Hematopoietic multipotent progenitor cell treated with erythropoietin and hydrocortisone succinate and interleukin-3 and kit ligand, for 8 days (in vitro differentiated cells): ENCODE measurements at regions not wholly inside any gene's neighbourhood (a gene's known extent, or its start where the extent isn't known, plus 50 kb on each side); places are given as distances from the start of the nearest gene placed in this dataset.

ENCODE experiments used
- DNase-seq: peaks from one replicate; pipeline ENCODE4 v3.0.0-alpha.2; 2015

- no peak for DNase-seq
Measured at GRCh38 chr2:33788044-33788443, 188.9 kb upstream of the FAM98A start.

DNA sequence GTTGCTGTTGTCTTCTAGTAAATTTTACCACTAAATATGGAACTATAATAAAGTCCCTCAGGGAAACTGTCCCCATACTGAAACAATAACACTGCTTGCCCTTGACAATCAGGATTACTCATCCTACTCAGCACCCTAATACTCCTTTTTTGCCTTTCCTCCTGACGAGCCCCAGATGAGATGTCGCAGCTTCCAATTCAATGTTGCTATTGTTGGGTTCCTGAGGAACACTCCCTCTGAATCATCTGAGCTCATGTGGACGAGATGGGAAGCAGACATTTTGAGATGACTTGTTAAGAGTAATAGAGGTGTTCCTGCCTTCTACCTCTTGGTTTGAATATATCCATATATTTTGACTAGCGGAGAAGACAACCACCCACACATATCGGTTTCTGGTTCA, 187.8 kb upstream of the FAM98A start:
- no peak for DNase-seq

DNA sequence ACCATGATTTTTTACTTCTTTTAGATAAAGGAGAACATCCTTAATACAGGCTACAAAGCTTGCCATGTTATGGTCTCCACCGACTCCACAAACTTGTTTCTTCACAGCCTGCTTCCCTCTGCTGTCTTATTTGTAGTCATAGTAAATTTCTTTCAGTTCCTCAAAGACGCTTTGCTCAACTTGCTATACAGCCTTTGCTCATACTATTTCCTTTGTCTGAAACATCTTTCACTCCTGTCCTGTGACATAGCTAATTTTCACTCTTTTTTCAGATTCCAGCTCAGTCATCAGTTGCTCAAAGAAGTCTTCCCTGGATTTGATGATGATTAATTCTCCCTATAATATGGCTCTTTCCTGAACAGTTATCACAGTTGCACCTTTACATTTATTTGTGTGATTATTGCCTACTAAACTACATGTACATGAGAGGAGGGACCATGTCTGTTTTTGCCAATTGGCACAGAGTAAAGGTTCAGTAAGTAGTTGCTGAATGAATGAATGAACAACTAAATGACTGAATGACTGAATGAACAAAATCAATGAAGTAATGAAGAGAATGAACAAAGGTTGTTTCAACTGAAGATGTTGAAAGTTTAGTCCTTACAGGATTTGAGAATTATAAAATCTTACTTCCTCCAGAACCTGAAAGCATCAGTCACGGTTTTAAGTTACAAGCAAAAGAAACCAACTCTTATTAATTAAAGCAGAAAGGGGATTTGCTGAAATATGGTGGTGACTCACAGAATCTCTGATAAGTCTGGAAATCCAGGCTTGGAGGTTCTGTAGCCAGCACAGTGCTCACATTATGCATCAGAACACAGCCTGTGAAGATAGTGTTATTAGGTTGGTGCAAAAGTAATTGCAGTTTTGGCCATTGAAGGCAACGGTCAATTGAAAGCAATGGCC, 186.4 kb upstream of the FAM98A start:
- DNase-seq = no peak

- no peak for DNase-seq
Measured at GRCh38 chr2:33784488-33784887, 185.4 kb upstream of the FAM98A start.

DNA sequence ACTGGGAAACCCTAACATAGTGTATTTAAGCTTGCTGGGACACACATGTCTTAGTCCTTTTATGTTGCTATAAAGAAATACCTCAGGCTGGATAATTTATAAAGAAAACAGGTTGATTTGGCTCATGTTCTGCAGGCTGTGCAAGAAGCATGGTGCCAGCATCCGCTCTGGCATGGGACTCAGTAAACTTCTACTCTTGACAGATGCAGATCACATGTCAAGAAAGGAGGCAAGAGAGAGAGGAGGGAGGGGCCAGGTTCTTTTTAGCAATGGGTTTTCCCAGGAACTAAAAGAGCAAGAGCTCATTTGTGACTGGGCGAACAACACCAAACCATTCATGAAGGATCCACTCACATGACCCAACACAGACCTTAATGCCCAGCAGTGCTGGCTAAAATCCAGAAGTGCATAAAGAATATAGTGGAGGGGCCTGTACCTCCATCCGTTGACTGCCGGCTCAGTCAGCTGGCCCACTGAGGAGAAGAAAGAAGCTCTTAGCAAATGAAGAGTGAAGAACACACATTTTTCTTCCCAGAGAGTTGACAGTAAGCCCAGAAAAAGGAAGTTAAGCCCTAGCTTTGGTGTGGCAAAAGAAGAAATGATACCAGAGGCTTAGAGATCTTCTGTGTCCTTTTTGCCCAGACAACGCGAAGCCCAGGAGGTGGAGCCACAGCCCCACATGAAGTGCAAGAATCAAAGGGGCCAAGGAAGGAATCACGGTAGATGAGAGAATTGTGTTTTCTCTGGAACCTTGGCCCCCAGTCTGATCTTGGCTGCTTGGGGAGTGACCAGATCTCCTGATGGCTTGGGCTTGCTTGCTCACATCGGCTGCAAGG, 183.5 kb upstream of the FAM98A start:
- no peak for DNase-seq

DNA sequence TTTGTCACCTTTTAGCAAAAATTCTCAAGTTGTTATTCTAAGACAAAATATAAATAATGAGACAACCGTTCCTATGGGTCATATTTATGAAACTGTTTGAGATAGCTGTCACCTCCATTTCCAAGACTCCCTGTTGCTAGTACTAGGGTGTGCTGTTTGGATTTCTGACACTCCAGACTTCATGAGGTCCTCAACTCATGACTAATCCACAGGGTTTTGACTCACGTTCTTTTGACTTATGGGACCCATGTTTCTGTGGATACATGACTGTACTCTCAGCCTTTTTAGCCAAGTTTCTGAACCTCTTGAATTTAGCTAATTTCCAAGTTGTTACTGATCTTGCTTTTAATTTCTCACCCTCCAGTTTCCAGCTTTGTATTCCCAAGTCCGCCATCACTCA, 178.7 kb upstream of the FAM98A start:
- DNase-seq = no peak

DNA sequence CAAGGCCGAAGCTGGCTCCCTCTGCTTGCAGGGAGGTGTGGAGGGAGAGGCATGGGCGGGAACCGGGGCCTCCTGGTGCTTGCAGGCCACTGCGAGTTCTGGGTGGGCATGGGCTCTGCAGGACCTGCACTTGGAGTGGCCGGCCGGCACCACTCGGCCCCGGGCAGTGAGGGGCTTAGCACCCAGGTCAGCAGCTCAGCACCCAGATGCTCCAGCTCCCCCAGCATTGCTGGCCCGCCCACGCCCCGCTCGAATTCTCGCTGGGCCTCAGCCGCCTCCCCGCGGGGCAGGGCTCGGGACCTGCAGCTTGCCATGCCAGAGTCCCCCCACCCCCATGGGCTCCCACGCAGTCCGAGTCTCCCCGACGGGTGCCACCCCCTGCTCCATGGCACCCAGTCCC, 176.2 kb upstream of the FAM98A start:
- no peak for DNase-seq

DNA sequence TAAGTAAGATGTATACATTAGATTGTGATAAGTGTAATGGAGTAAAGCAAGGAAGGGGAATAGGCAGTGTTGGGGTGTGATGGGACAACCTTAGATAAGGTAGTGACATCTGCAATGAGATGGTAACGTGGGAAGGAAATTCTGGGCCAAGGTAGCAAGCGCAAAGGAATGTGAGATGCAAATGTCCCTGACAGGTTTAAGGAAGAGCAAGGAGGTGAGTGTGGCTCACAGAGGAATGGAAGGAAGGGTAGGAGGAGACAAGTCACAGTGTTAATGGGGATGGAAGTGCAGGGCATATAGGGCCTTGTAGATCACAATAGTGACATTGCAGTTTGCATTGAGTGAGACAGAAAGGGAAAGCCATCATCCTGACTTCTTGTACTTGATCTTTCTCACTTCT, 170.9 kb upstream of the FAM98A start:
- DNase-seq = no peak

GRCh38 chr2:33766175-33766574, 167.1 kb upstream of the FAM98A start:
- DNase-seq = no peak

DNA sequence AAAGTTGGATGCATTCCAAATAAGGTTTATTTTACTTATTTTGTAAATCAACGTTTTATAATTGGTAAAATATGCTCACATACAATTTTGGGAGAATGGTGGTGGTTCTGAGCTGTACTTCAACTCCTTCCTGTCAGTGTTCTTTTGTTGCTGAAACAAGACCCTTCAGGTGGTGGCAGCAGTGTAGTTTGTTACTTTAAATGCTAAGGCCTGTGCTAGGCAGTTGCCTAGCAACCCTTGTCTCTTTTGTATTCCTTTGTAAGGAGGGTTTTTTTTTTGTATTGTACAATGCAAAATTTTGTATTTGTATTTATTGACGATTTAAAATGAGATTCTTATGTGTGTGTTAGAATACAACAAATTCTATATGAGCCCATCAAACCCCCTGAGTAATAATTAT, 166.0 kb upstream of the FAM98A start:
- DNase-seq = no peak

GRCh38 chr2:33764551-33764950, 165.5 kb upstream of the FAM98A start:
- no peak for DNase-seq

DNA sequence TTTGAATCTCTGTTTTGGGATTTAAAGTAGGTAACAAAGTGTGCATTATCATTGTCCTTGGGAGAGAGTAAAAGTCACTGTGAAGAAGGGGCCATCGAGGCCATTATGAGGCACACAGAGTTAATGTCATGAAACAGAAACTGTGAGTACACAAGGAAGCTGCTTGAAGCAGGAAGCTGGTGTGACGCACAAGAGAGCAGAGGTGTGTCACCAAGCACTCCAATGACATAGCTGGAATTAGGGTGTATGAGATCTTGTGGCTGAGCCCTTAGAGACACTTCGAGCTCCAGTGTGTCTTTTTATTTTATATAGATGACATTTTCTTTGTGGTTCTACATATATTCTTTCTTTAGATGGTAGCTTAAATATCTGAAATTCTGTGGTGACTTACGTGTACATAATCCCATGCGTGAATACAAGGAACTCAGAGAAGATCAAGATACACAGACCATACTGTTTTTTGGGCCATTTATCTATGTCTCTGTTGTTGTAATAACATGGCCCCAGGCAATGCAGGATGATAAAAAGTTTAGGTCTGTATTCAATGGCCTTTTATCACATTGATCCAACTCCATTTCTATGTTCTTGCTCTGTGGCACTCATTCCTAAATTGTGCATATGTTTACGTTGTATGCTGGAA, 164.7 kb upstream of the FAM98A start:
- DNase-seq = no peak

DNA sequence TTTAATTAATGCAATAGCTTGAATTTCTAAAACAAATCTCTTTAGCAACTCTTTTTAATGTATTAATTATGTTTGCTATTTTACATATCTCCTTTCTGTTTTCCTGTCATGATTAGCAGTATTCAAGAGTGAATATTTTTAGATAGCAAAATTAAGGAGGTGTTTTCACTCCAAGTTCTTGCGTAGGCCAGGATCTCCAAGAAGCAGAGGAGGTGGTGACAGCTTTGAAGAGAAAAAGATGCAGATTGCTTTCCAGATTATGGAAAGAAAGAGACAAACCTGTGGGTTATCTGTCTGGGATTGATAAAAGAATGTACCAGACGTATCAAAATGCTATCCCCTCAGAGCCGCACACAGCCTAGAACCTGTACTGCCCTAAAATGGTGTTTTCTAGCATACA, 163.5 kb upstream of the FAM98A start:
- DNase-seq = no peak

DNA sequence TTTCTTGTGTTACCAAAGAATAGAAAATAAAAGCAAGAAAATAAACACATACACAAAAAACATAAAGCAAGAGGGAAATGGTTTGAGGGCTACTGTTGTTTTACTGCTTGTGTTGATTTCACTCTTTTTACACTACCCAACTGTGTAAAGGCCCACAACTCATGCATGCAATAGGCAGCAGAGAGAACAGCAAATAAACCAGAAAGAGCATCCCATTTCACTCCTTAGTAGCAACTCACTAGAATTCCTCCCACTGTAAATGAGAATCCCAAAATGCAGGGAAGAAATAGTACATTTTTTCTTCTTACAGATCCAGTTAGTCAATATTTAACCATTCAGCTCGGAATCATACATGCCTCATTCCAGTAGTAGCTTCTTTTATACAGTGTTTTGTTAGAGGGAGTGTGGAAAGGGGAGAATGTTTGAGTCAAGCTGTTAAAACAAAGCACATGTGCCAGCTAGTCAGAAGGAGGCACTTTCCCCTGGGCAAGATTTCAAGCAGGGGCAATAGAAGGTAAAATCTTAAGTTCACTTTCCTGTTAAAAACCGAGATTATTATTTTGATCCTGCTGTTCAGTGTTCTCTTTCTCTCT, 147.2 kb upstream of the FAM98A start:
- no peak for DNase-seq

DNA sequence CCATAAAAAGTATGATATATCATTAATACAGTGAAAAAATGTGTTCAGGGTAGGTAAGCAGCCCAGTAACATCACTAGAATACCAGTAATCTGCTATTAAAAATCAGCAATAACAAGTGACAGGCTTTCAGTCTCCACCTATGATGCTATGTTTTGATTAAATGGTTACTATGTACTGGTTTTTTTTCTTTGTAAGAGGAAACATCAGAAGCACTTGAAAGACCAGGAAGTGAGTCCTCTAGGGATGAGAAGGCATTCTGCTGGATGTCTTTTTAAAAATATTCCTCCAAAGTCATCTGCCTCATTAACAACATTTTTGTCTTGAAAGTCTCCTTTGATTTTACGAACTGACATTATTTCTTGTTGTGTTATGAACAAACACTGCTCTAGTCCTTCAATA, 136.0 kb upstream of the FAM98A start:
- no peak for DNase-seq

GRCh38 chr2:33730804-33731203, 131.7 kb upstream of the FAM98A start:
- no peak for DNase-seq

DNA sequence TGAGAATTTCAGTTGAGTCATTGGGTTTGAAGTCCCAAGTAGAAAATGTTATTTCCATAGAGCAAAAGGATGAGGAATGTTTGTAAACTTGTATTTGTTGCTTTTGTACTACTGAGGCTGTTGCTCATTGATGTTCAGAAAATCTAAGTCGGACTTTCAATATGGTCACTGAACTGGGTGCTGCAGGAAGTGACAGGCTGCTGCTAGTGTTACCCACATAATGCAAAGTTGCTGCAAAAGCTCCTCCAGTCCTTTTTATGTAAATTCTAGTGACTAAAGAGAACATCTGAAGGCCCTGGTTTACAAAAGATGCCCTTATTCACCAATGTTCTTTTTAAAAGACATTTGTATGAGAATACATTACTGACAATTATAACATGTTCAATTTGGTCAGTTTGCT, 131.1 kb upstream of the FAM98A start:
- no peak for DNase-seq

DNA sequence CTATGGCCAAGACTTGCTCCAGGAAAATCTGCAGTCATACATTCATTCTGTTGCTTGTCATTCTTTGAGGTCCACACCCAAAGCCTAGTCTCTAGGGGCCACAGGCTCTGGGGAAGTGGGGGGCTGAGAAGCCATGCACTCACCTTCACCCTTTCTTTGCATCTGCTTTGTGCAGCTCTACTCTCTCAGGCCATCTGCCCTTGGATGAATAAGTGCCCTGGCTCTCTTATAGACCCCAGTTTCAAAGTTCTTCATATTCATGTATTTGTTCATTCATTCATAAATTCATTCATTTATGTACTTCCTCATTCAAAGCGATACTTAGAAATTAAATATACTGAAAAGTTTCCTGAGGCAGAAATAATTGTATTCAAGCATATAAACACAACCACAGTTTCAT, 130.3 kb upstream of the FAM98A start:
- DNase-seq = no peak

- no peak for DNase-seq
Measured at GRCh38 chr2:33728106-33728505, 129.0 kb upstream of the FAM98A start.

DNA sequence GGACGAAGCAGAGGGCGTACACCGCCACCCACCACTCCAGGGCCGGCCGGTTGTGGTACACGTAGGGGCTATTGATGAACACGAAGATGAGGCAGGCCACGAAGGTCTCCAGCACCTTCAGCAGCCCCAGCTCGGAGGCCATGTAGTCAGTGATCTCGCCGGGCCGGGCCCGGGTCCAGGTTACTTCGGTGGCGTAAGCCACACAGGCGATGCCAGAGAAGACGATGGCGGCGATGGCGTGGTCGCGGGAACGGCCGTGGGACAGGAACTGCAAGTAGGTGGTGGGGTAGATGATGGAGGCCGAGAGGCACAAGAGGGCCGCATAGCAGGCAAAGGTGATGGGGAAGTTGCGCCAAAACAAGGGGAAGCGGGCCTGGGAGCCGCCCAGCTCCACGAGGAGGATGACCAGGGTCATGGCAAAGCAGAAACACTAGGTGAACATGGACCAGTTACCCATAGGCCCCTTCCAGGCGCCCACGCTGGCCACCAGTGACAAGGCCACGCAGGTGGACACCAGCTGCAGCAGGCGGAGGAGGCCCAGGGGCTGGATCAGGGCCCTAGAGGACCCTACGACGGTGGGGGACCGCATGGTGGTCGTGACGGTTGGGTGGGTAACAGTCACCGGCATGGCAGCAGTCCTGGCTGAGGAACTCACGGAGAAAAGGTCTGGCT, 128.4 kb upstream of the FAM98A start:
- DNase-seq = no peak

- DNase-seq = no peak
Measured at GRCh38 chr2:33726415-33726814, 127.3 kb upstream of the FAM98A start.

GRCh38 chr2:33723329-33723728, 124.2 kb upstream of the FAM98A start:
- DNase-seq = no peak

GRCh38 chr2:33719067-33719466, 120.0 kb upstream of the FAM98A start:
- no peak for DNase-seq
